SHP77 (cell line): ENCODE measurements at regions not wholly inside any gene's neighbourhood (a gene's known extent, or its start where the extent isn't known, plus 50 kb on each side); places are given as distances from the start of the nearest gene placed in this dataset.
A peak's percentile ranks its signal among the peaks of the same experiment; 100 is the strongest.

Source experiments
- DNase-seq, 2 experiments: peaks; one replicate each; lab custom pipeline; 2025; lab: John Stamatoyannopoulos, UW

GRCh38 chr22:49195636-49196035 lies 632.0 kb downstream of the BRD1 start:
- DNase-seq: no peak

- no peak for DNase-seq
Observed at GRCh38 chr22:49193901-49194465, 633.7 kb downstream of the BRD1 start.

- no peak for DNase-seq
Observed at GRCh38 chr22:49193348-49193747, 634.3 kb downstream of the BRD1 start.

GRCh38 chr22:49192857-49193250 lies 634.8 kb downstream of the BRD1 start:
- DNase-seq: no peak

- no peak for DNase-seq
Observed at GRCh38 chr22:49192180-49192856, 635.4 kb downstream of the BRD1 start.

GRCh38 chr22:49191506-49191980 lies 636.1 kb downstream of the BRD1 start:
- DNase-seq: no peak

GRCh38 chr22:49190816-49191505 lies 636.7 kb downstream of the BRD1 start:
- no peak for DNase-seq

GRCh38 chr22:49189871-49190270 lies 637.8 kb downstream of the BRD1 start:
- no peak for DNase-seq

- no peak for DNase-seq
Observed at GRCh38 chr22:49188591-49188990, 639.1 kb downstream of the BRD1 start.

- DNase-seq: no peak
Observed at GRCh38 chr22:49188091-49188490, 639.6 kb downstream of the BRD1 start.

GRCh38 chr22:49186762-49187161 lies 640.9 kb downstream of the BRD1 start:
- DNase-seq: peak; percentile 28 to 53

GRCh38 chr22:49186293-49186692 lies 641.4 kb downstream of the BRD1 start:
- no peak for DNase-seq

GRCh38 chr22:49185312-49185969 lies 642.2 kb downstream of the BRD1 start:
- DNase-seq: no peak

GRCh38 chr22:49184736-49185135 lies 642.9 kb downstream of the BRD1 start:
- DNase-seq: no peak

GRCh38 chr22:49183826-49184216 lies 643.9 kb downstream of the BRD1 start:
- no peak for DNase-seq

GRCh38 chr22:49183208-49183825 lies 644.4 kb downstream of the BRD1 start:
- DNase-seq: no peak

GRCh38 chr22:49182416-49182815 lies 645.3 kb downstream of the BRD1 start:
- DNase-seq: no peak

GRCh38 chr22:49181942-49182341 lies 645.7 kb downstream of the BRD1 start:
- no peak for DNase-seq

- no peak for DNase-seq
Observed at GRCh38 chr22:49181431-49181830, 646.2 kb downstream of the BRD1 start.

- DNase-seq: no peak
Observed at GRCh38 chr22:49180683-49181024, 647.0 kb downstream of the BRD1 start.

- DNase-seq: no peak
Observed at GRCh38 chr22:49179886-49180682, 647.6 kb downstream of the BRD1 start.

- no peak for DNase-seq
Observed at GRCh38 chr22:49179175-49179574, 648.5 kb downstream of the BRD1 start.
